BE2C (cell line): ENCODE measurements at regions not wholly inside any gene's neighbourhood (a gene's known extent, or its start where the extent isn't known, plus 50 kb on each side); places are given as distances from the start of the nearest gene placed in this dataset.

ENCODE experiments used
- DNase-seq: peaks from one replicate; pipeline ENCODE4 v3.0.0-alpha.2; 2020
- H3K27me3 ChIP-seq: fragments of 250-450 bp; sonication (Bioruptor Pico); 2 replicates; pipeline ENCODE4 v1.5.1; 2020; ENCODE audit warnings: mild to moderate bottlenecking
- H3K36me3 ChIP-seq: fragments of 250-450 bp; sonication (Bioruptor Pico); 2 replicates; pipeline ENCODE4 v1.5.1; 2020; ENCODE audit warnings: mild to moderate bottlenecking
- H3K4me1 ChIP-seq: fragments of 250-450 bp; sonication (Bioruptor Pico); 2 replicates; pipeline ENCODE4 v1.5.1; 2020
- H3K4me3 ChIP-seq: 2 replicates; pipeline ENCODE4 v1.5.1; 2011; ENCODE audit warnings: low read depth, low read length
- H3K9me3 ChIP-seq: fragments of 250-450 bp; sonication (Bioruptor Pico); 2 replicates; pipeline ENCODE4 v1.5.1; 2020
- CTCF ChIP-seq: IDR thresholded peaks from 2 replicates; pipeline ENCODE4 v1.5.1; 2012; ENCODE audit warnings: mild to moderate bottlenecking, low read depth, low read length

DNA sequence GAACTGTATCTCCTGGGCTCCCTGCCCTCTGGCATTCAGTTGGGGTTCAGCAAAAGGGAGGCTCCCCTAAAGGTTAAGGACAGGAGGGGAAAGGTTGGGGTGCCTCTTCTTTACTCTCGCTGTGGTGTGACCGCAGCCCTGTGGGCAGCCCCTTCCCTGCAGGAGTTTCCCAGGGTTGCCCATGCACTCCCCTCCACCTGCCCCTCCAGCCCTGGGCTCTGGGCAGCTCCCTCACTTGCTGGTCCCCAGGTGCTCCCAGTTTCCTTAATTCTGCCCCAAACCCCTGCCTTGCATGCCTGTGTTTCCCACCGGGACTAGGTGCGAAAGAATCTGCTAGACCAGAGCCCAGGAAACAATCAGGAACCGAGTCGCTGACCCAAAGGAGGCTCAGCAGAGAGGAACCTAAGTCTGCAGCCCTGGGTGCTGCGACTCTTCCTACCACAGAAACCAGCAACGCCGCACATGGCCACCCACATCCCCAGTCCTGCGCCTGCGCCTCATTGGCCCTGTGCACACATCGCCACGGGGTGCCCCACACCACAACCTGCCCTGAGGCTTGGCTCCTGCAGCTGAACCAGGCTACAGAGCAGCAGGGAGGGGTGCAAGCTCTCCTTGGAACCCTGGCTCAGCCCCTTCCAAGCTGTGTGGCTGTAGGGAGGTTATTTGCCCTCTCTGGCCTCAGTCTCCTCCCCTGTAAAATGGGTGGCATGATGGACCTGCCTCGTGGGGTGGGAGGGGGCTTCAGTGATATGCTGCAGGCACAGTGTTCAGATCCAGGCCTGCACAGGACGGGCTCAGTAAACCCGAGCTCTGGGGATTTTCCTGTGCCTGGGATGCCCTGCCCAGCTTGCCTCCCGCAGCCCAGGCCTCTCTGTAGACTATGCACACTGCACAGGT is 487.6 kb downstream of the PREX1 start:
- H3K9me3 ChIP-seq = no peaks in the 10 kb centered on the region; the same call in 1 of the 2 replicates
- no peak overlapping the region for H3K4me3 ChIP-seq
- no peak for DNase-seq
- H3K36me3 ChIP-seq = no peaks in the 10 kb centered on the region
- TF ChIP-seq CTCF = no peak
- no peaks in the 10 kb centered on the region for H3K4me1 ChIP-seq
- no peaks in the 10 kb centered on the region for H3K27me3 ChIP-seq

DNA sequence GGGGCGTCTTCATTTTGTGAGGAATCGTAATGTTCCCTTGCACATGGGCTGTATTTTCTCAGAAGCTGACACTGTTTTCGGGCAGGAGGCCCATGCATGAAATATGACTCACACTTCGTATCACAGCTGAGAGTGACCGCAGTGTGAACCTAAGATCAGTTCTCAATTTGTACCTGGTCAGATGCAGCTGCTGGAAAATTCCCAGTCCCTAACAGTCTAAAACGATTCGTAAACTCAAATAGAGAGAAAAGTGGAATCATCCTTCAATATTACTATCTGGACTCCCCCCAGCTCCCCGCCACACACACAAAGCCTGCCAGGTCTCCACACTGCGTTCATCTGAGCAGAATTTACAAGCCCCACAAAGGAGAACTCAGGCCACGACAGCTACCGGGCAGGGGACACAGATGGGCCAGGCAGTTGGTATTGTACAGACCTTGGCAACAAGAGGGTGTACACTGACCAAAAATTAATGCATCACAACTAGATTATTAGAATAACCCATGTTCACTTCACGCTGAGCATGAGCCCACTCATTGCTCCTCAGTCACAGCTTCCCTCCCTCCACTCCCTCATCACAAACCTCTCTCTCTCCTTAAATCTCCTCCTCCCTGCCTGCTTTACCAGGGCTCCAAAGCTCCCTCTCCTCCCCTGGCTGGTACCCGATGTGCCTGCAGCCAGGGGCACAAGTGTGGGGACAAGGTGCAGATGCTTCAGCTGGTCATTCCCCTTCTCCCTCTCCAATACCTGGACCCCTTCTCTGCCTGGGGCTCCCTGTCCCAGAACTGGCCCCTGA is 488.4 kb downstream of the PREX1 start:
- DNase-seq = no peak
- Histone ChIP-seq H3K4me1 (no peaks in the 10 kb centered on the region), H3K4me3 (no peak overlapping the region), H3K9me3 (no peaks in the 10 kb centered on the region; the same call in 1 of the 2 replicates), H3K36me3 (no peaks in the 10 kb centered on the region), H3K27me3 (no peaks in the 10 kb centered on the region)
- no peak for TF ChIP-seq CTCF

GRCh38 chr20:48338717-48339116 is 489.1 kb downstream of the PREX1 start:
- no peak for DNase-seq
- Histone ChIP-seq H3K4me3 (no peak overlapping the region), H3K27me3 (no peaks in the 10 kb centered on the region), H3K36me3 (no peaks in the 10 kb centered on the region), H3K4me1 (no peaks in the 10 kb centered on the region), H3K9me3 (no peaks in the 10 kb centered on the region; the same call in 1 of the 2 replicates)
- no peak for TF ChIP-seq CTCF

DNA sequence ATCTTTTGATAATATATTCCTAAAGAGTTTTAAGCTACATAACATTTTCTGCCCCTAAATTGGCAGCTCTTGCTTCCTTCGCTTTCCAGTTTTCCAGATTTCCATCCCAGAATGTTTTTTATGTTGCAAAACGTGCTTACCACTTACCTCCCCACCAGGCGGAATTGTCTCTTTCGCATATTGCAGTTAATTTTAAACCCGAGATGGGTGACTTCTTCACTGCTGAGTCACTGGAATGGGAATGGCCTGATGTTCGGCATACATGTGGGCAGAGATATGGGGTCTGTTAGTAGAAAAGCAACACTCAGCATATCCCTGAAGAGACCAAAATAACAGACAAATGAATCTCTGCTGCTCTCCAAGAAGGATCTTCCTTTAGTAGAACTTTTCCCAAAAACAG is 491.2 kb downstream of the PREX1 start:
- TF ChIP-seq CTCF = no peak
- Histone ChIP-seq H3K9me3 (no peaks in the 10 kb centered on the region; the same call in 1 of the 2 replicates), H3K27me3 (no peaks in the 10 kb centered on the region), H3K36me3 (no peaks in the 10 kb centered on the region), H3K4me3 (no peak overlapping the region), H3K4me1 (no peaks in the 10 kb centered on the region)
- DNase-seq = no peak

DNA sequence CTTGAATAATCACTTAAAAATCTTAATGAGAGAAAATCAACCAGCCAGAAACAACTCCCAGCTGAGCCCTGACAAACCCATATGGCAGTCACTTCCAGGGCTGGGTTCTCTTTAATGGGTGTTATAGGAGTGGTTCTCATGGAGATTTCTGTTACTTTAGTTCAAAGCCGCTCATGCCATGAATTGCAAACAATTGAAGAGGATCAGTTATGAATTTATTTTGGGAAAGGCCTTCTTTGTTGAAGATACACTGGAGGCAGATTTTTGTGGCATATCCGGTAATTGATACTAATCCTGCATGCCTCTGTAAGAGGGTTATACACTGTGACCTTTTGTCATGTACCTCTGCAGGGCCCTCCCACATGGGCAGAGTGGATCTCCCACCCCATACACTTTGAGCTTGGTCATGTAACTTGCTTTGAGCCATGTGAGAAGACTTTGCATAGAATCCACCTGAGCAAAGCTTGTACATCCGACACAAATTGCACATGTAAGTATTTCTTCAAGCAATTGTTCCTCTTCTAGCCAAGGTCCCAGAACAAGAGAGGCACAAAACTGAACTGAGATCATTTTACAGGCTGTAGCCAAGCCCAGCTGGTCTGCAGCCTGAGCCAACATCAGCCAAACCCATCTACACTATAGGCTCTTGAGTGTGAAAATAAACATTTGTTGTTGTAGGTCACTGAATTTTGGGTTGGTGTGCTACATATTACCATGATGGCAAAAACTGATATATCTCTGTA is 492.3 kb downstream of the PREX1 start:
- Histone ChIP-seq H3K36me3 (no peaks in the 10 kb centered on the region), H3K27me3 (no peaks in the 10 kb centered on the region), H3K4me1 (no peaks in the 10 kb centered on the region), H3K9me3 (no peaks in the 10 kb centered on the region; the same call in 1 of the 2 replicates), H3K4me3 (no peak overlapping the region)
- DNase-seq = no peak
- no peak for TF ChIP-seq CTCF
